ENCODE measurements at regions not wholly inside any gene's neighbourhood (a gene's known extent, or its start where the extent isn't known, plus 50 kb on each side); places are given as distances from the start of the nearest gene placed in this dataset.

GRCh38 chr2:13019781-13020180, 303.0 kb downstream of the TRIB2 start:
- intact Hi-C loops (cut with DNase I), result no loop called here
- TF ChIP-seq POLR2A (IDR thresholded peaks at IDR 0.05), result no peak
- TF ChIP-seq, protein P1, sequence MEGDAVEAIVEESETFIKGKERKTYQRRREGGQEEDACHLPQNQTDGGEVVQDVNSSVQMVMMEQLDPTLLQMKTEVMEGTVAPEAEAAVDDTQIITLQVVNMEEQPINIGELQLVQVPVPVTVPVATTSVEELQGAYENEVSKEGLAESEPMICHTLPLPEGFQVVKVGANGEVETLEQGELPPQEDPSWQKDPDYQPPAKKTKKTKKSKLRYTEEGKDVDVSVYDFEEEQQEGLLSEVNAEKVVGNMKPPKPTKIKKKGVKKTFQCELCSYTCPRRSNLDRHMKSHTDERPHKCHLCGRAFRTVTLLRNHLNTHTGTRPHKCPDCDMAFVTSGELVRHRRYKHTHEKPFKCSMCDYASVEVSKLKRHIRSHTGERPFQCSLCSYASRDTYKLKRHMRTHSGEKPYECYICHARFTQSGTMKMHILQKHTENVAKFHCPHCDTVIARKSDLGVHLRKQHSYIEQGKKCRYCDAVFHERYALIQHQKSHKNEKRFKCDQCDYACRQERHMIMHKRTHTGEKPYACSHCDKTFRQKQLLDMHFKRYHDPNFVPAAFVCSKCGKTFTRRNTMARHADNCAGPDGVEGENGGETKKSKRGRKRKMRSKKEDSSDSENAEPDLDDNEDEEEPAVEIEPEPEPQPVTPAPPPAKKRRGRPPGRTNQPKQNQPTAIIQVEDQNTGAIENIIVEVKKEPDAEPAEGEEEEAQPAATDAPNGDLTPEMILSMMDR (IDR thresholded peaks at IDR 0.05), result no peak

GRCh38 chr2:13020469-13020868, 303.7 kb downstream of the TRIB2 start:
- ATAC-seq, result no peak
- TF ChIP-seq, protein P1 (IDR thresholded peaks at IDR 0.05), result no peak
- no peak for TF ChIP-seq POLR2A (IDR thresholded peaks at IDR 0.05)
- Histone ChIP-seq H3K4me1 (no peaks in the 10 kb centered on the region), H3K27me3 (no peaks in the 10 kb centered on the region), H3K36me3 (no peaks in the 10 kb centered on the region), H3K9me3 (no peaks in the 10 kb centered on the region), H3K27ac (no peak overlapping the region), H3K4me3 (no peak overlapping the region)
- intact Hi-C loops (cut with DNase I), result no loop called here
- 59% methylated on average over 3 of the region's 3 CpGs for WGBS (ENCODE audit: insufficient coverage, low coverage, low lambda C conversion rate, missing lambda C conversion rate)
- no peak for DNase-seq

More at GRCh38 chr2:13019781-13020180, 303.0 kb downstream of the TRIB2 start:
- Histone ChIP-seq H3K4me1 (no peaks in the 10 kb centered on the region), H3K27ac (no peak overlapping the region), H3K36me3 (no peaks in the 10 kb centered on the region), H3K4me3 (no peak overlapping the region), H3K9me3 (no peaks in the 10 kb centered on the region), H3K27me3 (no peaks in the 10 kb centered on the region)
- no peak for DNase-seq
- WGBS (ENCODE audit: insufficient coverage, low coverage, low lambda C conversion rate, missing lambda C conversion rate), result 40% methylated on average over 3 of the region's 3 CpGs
- no peak for ATAC-seq

GRCh38 chr2:13021470-13021957, 304.8 kb downstream of the TRIB2 start:
- no peaks in the 10 kb centered on the region for H3K9me3 ChIP-seq
- ATAC-seq, result no peak
- H3K4me3 ChIP-seq, result no peak overlapping the region
- intact Hi-C loops (cut with DNase I), result no loop called here
- no peaks in the 10 kb centered on the region for H3K4me1 ChIP-seq
- no peaks in the 10 kb centered on the region for H3K27me3 ChIP-seq
- WGBS (ENCODE audit: insufficient coverage, low coverage, low lambda C conversion rate, missing lambda C conversion rate), result 29% methylated on average over 3 of the region's 3 CpGs
- DNase-seq, result no peak
- H3K27ac ChIP-seq, result no peak overlapping the region
- TF ChIP-seq POLR2A (IDR thresholded peaks at IDR 0.05), result no peak
- TF ChIP-seq, protein P1 (IDR thresholded peaks at IDR 0.05), result no peak
- H3K36me3 ChIP-seq, result no peaks in the 10 kb centered on the region

DNA sequence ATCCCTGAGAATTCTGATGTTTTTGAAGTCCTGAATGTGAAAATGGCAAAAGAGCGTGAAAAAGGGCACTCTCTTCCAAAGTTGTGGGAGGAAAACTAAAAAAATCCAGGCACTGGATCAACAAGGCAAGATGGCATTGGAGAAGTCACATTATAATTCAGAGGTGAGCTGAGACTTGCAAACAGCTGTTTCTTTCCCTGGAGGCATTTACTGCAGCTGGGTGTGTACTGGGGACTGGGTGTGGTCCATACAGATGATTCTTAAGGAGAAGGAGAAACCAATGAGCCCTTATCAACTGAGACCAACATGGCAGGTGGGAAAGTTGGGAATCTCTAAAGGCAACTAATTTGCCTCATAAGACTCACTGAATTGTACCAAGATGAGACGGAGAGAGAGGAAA, 313.9 kb downstream of the TRIB2 start:
- no peak overlapping the region for H3K4me3 ChIP-seq
- no peaks in the 10 kb centered on the region for H3K4me1 ChIP-seq
- no peaks in the 10 kb centered on the region for H3K36me3 ChIP-seq
- no peak for TF ChIP-seq POLR2A (IDR thresholded peaks at IDR 0.05)
- TF ChIP-seq, protein P1 (IDR thresholded peaks at IDR 0.05), result no peak
- ATAC-seq (no peak), DNase-seq (no peak)
- intact Hi-C loops (cut with DNase I), result no loop called here
- no peaks in the 10 kb centered on the region for H3K27me3 ChIP-seq
- no peaks in the 10 kb centered on the region for H3K9me3 ChIP-seq
- no peak overlapping the region for H3K27ac ChIP-seq
- 68% methylated on average over 2 of the region's 2 CpGs for WGBS (ENCODE audit: insufficient coverage, low coverage, low lambda C conversion rate, missing lambda C conversion rate)

DNA sequence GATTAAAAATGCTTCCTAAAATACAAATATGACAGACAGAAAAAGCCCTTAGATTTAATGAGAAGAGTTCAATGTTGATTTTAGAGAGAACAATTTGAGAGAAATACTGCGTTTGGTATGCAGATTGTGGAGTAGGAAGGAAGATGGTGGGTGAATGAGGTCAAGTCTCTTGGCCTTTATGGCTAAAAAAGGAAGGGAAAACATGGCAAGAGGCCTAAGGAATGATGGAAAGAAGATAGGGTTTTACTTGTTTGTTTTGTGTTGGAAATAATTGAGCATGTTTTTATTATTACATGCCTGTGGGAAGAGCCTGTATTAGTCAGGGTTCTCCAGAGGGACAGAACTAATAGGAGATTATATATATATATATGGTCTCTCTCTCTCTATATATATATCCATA, 318.1 kb downstream of the TRIB2 start:
- no peaks in the 10 kb centered on the region for H3K4me1 ChIP-seq
- DNase-seq (no peak), ATAC-seq (no peak)
- intact Hi-C loops (cut with DNase I), result no loop called here
- no peak overlapping the region for H3K4me3 ChIP-seq
- 57% methylated on average over 1 of the region's 1 CpG for WGBS (ENCODE audit: insufficient coverage, low coverage, low lambda C conversion rate, missing lambda C conversion rate)
- H3K36me3 ChIP-seq, result no peaks in the 10 kb centered on the region
- no peaks in the 10 kb centered on the region for H3K27me3 ChIP-seq
- no peak overlapping the region for H3K27ac ChIP-seq
- TF ChIP-seq POLR2A (IDR thresholded peaks at IDR 0.05), result no peak
- TF ChIP-seq, protein P1 (IDR thresholded peaks at IDR 0.05), result no peak
- peaks cover 0 to 4% (median 0%) of the 10 kb centered on the region in 4 donors for H3K9me3 ChIP-seq

Measured in right lobe of liver (tissue), 6 donors.